ENCODE measurements at regions not wholly inside any gene's neighbourhood (a gene's known extent, or its start where the extent isn't known, plus 50 kb on each side); places are given as distances from the start of the nearest gene placed in this dataset.

DNA sequence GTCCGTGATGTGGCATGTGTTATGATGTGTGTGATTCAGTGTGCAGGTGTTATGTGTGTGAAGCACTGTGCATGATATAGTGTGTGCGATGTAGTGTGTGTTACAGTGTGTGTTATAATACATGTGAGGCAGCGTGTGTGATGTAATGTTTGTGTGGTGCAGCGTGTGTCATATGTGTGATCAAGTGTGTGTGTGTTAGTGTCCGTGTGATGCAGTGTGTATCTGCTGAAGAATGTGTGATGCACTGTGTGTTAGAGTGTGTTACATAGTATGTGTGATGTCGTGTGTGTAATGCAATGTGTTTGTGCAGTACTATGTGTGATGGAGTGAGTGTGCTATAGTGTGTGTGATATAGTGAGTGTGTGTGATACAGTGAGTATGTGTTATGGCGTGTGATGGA, 182.8 kb upstream of the SOX11 start:
- TF ChIP-seq EZH2phosphoT487 (IDR thresholded peaks at IDR 0.05; ENCODE audit: borderline replicate concordance) (no peak), EZH2 (IDR thresholded peaks at IDR 0.05) (no peak), SIN3A (IDR thresholded peaks at IDR 0.05; ENCODE audit: low read depth) (no peak), POLR2A (IDR thresholded peaks at IDR 0.05; ENCODE audit: borderline replicate concordance, extremely low read depth, insufficient read depth, insufficient read length) (no peak), JUND (IDR thresholded peaks at IDR 0.05) (no peak), RAD21 (IDR thresholded peaks at IDR 0.05; ENCODE audit: low read depth) (no peak), POLR2AphosphoS5 (IDR thresholded peaks at IDR 0.05; ENCODE audit: low read depth, low read length) (no peak)
- TF ChIP-seq, protein P1, sequence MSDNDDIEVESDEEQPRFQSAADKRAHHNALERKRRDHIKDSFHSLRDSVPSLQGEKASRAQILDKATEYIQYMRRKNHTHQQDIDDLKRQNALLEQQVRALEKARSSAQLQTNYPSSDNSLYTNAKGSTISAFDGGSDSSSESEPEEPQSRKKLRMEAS (IDR thresholded peaks at IDR 0.05): no peak
- TF ChIP-seq, protein P2, sequence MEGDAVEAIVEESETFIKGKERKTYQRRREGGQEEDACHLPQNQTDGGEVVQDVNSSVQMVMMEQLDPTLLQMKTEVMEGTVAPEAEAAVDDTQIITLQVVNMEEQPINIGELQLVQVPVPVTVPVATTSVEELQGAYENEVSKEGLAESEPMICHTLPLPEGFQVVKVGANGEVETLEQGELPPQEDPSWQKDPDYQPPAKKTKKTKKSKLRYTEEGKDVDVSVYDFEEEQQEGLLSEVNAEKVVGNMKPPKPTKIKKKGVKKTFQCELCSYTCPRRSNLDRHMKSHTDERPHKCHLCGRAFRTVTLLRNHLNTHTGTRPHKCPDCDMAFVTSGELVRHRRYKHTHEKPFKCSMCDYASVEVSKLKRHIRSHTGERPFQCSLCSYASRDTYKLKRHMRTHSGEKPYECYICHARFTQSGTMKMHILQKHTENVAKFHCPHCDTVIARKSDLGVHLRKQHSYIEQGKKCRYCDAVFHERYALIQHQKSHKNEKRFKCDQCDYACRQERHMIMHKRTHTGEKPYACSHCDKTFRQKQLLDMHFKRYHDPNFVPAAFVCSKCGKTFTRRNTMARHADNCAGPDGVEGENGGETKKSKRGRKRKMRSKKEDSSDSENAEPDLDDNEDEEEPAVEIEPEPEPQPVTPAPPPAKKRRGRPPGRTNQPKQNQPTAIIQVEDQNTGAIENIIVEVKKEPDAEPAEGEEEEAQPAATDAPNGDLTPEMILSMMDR (IDR thresholded peaks at IDR 0.05 in 2 of 3, conservative IDR thresholded peaks at IDR 0.05 in 1 of 3; ENCODE audit: borderline replicate concordance in 1 of 3, insufficient read depth in 1 of 3, low read depth in 2 of 3, low read length in 2 of 3): no peak
- TF ChIP-seq, protein P3, sequence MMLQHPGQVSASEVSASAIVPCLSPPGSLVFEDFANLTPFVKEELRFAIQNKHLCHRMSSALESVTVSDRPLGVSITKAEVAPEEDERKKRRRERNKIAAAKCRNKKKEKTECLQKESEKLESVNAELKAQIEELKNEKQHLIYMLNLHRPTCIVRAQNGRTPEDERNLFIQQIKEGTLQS (IDR thresholded peaks at IDR 0.05): no peak
- TF ChIP-seq, protein P4, sequence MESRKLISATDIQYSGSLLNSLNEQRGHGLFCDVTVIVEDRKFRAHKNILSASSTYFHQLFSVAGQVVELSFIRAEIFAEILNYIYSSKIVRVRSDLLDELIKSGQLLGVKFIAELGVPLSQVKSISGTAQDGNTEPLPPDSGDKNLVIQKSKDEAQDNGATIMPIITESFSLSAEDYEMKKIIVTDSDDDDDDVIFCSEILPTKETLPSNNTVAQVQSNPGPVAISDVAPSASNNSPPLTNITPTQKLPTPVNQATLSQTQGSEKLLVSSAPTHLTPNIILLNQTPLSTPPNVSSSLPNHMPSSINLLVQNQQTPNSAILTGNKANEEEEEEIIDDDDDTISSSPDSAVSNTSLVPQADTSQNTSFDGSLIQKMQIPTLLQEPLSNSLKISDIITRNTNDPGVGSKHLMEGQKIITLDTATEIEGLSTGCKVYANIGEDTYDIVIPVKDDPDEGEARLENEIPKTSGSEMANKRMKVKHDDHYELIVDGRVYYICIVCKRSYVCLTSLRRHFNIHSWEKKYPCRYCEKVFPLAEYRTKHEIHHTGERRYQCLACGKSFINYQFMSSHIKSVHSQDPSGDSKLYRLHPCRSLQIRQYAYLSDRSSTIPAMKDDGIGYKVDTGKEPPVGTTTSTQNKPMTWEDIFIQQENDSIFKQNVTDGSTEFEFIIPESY (IDR thresholded peaks at IDR 0.05; ENCODE audit: extremely low read depth, insufficient replicate concordance, low read length): no peak
- TF ChIP-seq, protein P5, sequence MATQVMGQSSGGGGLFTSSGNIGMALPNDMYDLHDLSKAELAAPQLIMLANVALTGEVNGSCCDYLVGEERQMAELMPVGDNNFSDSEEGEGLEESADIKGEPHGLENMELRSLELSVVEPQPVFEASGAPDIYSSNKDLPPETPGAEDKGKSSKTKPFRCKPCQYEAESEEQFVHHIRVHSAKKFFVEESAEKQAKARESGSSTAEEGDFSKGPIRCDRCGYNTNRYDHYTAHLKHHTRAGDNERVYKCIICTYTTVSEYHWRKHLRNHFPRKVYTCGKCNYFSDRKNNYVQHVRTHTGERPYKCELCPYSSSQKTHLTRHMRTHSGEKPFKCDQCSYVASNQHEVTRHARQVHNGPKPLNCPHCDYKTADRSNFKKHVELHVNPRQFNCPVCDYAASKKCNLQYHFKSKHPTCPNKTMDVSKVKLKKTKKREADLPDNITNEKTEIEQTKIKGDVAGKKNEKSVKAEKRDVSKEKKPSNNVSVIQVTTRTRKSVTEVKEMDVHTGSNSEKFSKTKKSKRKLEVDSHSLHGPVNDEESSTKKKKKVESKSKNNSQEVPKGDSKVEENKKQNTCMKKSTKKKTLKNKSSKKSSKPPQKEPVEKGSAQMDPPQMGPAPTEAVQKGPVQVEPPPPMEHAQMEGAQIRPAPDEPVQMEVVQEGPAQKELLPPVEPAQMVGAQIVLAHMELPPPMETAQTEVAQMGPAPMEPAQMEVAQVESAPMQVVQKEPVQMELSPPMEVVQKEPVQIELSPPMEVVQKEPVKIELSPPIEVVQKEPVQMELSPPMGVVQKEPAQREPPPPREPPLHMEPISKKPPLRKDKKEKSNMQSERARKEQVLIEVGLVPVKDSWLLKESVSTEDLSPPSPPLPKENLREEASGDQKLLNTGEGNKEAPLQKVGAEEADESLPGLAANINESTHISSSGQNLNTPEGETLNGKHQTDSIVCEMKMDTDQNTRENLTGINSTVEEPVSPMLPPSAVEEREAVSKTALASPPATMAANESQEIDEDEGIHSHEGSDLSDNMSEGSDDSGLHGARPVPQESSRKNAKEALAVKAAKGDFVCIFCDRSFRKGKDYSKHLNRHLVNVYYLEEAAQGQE (IDR thresholded peaks at IDR 0.05; ENCODE audit: low read depth): no peak
